Mesothelial cell of epicardium (in vitro differentiated cells): ENCODE measurements at regions not wholly inside any gene's neighbourhood (a gene's known extent, or its start where the extent isn't known, plus 50 kb on each side); places are given as distances from the start of the nearest gene placed in this dataset.

Experiments used
- DNase-seq, 2 experiments: peaks; one replicate each; pipeline ENCODE4 v3.0.0; 2021; ENCODE audit warnings: low spot score in 2 of 2; ENCODE audit not compliant: unreplicated experiment in 2 of 2
- H3K27ac Mint-ChIP-seq: 2 replicates; pipeline ENCODE4 v1.8.0; 2021; ENCODE audit warnings: mixed read lengths
- H3K27me3 Mint-ChIP-seq: 2 replicates; pipeline ENCODE4 v1.8.0; 2021; ENCODE audit warnings: low read depth, mixed read lengths
- H3K36me3 Mint-ChIP-seq: 2 replicates; pipeline ENCODE4 v1.8.0; 2021; ENCODE audit warnings: mixed read lengths
- H3K4me1 Mint-ChIP-seq: 2 replicates; pipeline ENCODE4 v1.8.0; 2021; ENCODE audit warnings: mixed read lengths
- H3K4me3 Mint-ChIP-seq: 2 replicates; pipeline ENCODE4 v1.8.0; 2021; ENCODE audit warnings: mild to moderate bottlenecking, moderate library complexity, mixed read lengths
- H3K9me3 Mint-ChIP-seq: 2 replicates; pipeline ENCODE4 v1.8.0; 2021; ENCODE audit warnings: mixed read lengths
- CTCF ChIP-seq: fragments of 200-600 bp; sonication (generic); IDR thresholded peaks from one replicate; pipeline ENCODE4 v1.5.0; 2021; ENCODE audit warnings: antibody characterized with exemption; ENCODE audit not compliant: unreplicated experiment

GRCh38 chr1:231093156-231093922 lies 53.3 kb upstream of the FAM89A start:
- Mint-ChIP-seq H3K9me3 (no peaks in the 10 kb centered on the region), H3K36me3 (no peaks in the 10 kb centered on the region), H3K27ac (no peak overlapping the region), H3K4me1 (no peaks in the 10 kb centered on the region), H3K4me3 (no peak overlapping the region), H3K27me3 (peaks cover 66% of the 10 kb centered on the region)
- no peak for DNase-seq
- TF ChIP-seq CTCF = no peak

DNA sequence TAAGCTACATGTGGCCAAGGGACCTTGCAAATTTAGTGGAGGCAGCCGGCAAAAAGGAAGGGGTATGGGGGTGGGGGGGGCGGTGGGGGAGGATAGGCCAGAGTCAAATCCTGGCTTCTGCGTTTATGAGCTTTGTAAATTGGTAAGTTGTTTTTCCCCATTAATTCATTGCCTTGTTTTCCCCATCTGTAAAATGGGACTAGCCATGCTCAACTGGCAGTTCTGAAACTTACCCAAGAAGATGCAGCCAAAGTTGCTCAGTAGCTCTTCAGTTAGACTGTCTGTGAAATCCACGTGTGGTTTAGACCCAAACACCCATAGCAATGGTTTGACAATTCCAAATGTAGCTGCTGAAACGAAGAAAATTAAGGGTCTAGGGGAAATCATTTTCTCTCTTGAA lies 52.3 kb upstream of the FAM89A start:
- no peak overlapping the region for H3K27ac Mint-ChIP-seq
- no peaks in the 10 kb centered on the region for H3K9me3 Mint-ChIP-seq
- no peaks in the 10 kb centered on the region for H3K36me3 Mint-ChIP-seq

DNA sequence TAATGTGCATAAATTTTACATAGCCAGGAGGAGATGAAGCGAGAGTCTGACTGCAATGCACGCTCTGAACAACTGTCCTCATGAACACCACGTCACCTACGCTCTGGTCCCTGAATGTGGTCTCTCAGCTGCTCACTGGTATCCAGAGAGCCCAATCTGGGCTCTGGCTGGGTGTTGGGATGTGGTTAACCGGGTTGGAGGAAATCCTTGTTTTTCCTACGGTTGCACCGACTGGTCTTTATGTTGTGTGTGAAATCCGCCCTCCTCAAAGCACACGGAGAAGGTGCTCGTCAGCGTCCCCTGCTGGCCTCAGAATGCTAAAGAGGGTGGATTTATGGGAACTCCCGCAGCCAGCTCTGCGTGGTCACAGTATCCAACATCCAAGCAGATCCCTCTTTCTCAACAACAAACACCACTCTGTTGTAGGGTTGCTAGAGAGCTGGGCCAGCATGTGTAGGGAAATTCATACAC lies 51.8 kb upstream of the FAM89A start:
- no peak overlapping the region for H3K4me3 Mint-ChIP-seq
- no peaks in the 10 kb centered on the region for H3K36me3 Mint-ChIP-seq
- TF ChIP-seq CTCF = peak; percentile 41
- H3K4me1 Mint-ChIP-seq = no peaks in the 10 kb centered on the region
- no peak for DNase-seq
- no peak overlapping the region for H3K27ac Mint-ChIP-seq
- H3K9me3 Mint-ChIP-seq = no peaks in the 10 kb centered on the region
- H3K27me3 Mint-ChIP-seq = peaks cover 67% of the 10 kb centered on the region

More for the DNA sequence above, 52.3 kb upstream of the FAM89A start:
- DNase-seq = no peak
- no peak overlapping the region for H3K4me3 Mint-ChIP-seq
- H3K27me3 Mint-ChIP-seq = peaks cover 68% of the 10 kb centered on the region
- TF ChIP-seq CTCF = no peak
- H3K4me1 Mint-ChIP-seq = no peaks in the 10 kb centered on the region

DNA sequence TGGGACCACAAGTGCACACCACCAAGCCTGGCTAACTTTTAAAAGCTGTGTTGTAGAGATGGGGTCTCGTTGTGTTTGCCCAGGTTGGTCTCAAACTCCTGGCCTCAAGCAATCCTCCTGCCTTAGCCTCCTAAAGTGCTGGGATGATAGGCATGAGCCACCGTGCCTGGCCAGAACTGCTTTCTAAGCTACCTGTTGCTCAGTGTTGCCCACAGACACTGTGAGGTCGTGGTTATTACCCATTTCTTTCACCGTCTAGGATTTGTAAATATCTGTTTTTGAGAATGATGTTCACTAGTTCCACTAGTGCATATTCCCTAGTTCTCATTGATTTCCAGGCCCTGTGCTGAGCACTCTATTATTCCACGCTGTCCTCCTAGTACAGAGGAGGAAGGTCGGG lies 51.4 kb upstream of the FAM89A start:
- Mint-ChIP-seq H3K27me3 (peaks cover 66% of the 10 kb centered on the region), H3K4me3 (no peak overlapping the region), H3K4me1 (no peaks in the 10 kb centered on the region), H3K36me3 (no peaks in the 10 kb centered on the region), H3K9me3 (no peaks in the 10 kb centered on the region), H3K27ac (no peak overlapping the region)
- no peak for DNase-seq
- no peak for TF ChIP-seq CTCF
